Suprapubic skin (tissue), 4 donors: ENCODE measurements at regions not wholly inside any gene's neighbourhood (a gene's known extent, or its start where the extent isn't known, plus 50 kb on each side); places are given as distances from the start of the nearest gene placed in this dataset.
"Not testable (repeated sequence)": the region's sequence is repeated elsewhere in the genome, so short reads cannot be mapped to it uniquely, and the experiment has no call there.

Source experiments
- DNase-seq, 2 donors: peaks; one replicate each; pipeline ENCODE4 v3.0.0-alpha.2; 2019; ENCODE audit warnings: low spot score in 2 of 2
- H3K27ac ChIP-seq: fragments of 200-600 bp; sonication (generic); one replicate; pipeline ENCODE4 v1.5.1; 2019
- H3K27me3 ChIP-seq: fragments of 200-600 bp; sonication (generic); one replicate; pipeline ENCODE4 v1.5.1; 2019
- H3K36me3 ChIP-seq: fragments of 200-600 bp; sonication (generic); one replicate; pipeline ENCODE4 v1.5.1; 2019
- H3K4me1 ChIP-seq: fragments of 200-600 bp; sonication (generic); one replicate; pipeline ENCODE4 v1.5.1; 2019
- H3K4me3 ChIP-seq: fragments of 200-600 bp; sonication (generic); one replicate; pipeline ENCODE4 v1.5.1; 2019; ENCODE audit warnings: mild to moderate bottlenecking
- H3K9me3 ChIP-seq: fragments of 200-600 bp; sonication (generic); one replicate; pipeline ENCODE4 v1.5.1; 2019
- EP300 ChIP-seq: sonication (generic); formaldehyde crosslinking; IDR thresholded peaks from one replicate; pipeline ENCODE4 v1.6.1; 2017; ENCODE audit warnings: antibody characterized with exemption
- POLR2A ChIP-seq, 2 donors: fragments of 450-650 bp; IDR thresholded peaks; one replicate each; pipeline ENCODE4 v1.6.1; 2017; ENCODE audit warnings: antibody characterized with exemption in 2 of 2, mild to moderate bottlenecking in 2 of 2, moderate library complexity in 2 of 2
- POLR2AphosphoS5 ChIP-seq, 3 donors: sonication (generic); formaldehyde crosslinking; IDR thresholded peaks; one replicate each; pipeline ENCODE4 v1.6.1; 2017; ENCODE audit warnings: antibody characterized with exemption in 3 of 3
- WGBS: methylation state at CpG from one replicate; pipeline ENCODE4 v1.1.5; 2018; 5-methylcytosine and 5-hydroxymethylcytosine counted together
- TF ChIP-seq, protein P1 (sequence below), 2 donors: fragments of 200-600 bp in 1 of 2; fragments of 450-650 bp in 1 of 2; sonication (generic) in 1 of 2; IDR thresholded peaks; one replicate each; pipeline ENCODE4 v1.5.1; 2016 to 2019; ENCODE audit warnings: antibody characterized with exemption in 2 of 2, mild to moderate bottlenecking in 1 of 2, moderate library complexity in 1 of 2

DNA sequence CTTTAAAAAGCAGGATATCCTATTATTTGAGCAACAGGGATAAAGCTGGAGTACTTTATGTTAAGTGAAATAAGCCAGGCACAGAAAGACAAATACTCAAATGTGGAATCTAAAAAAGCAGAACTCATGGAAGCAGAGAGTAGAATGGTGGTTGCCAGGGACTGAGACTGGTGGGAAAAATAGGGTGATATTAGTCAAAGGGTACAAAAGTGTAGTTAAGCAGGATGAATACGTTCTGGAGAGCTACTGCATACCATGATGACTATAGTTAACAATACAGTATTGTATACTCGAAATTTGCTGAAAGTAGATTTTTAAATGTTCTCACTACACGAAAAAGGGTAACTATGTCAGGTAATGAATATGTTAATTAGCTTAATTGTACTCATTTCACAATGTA, 125.5 kb upstream of the VSTM2A start:
- H3K4me3 ChIP-seq: no peak overlapping the region
- no peaks in the 10 kb centered on the region for H3K36me3 ChIP-seq
- TF ChIP-seq EP300: no peak
- DNase-seq: no peak
- H3K4me1 ChIP-seq: no peaks in the 10 kb centered on the region
- 49% methylated on average over 3 of the region's 3 CpGs for WGBS
- H3K9me3 ChIP-seq: peaks cover 7% of the 10 kb centered on the region
- no peak overlapping the region for H3K27ac ChIP-seq
- no peaks in the 10 kb centered on the region for H3K27me3 ChIP-seq

DNA sequence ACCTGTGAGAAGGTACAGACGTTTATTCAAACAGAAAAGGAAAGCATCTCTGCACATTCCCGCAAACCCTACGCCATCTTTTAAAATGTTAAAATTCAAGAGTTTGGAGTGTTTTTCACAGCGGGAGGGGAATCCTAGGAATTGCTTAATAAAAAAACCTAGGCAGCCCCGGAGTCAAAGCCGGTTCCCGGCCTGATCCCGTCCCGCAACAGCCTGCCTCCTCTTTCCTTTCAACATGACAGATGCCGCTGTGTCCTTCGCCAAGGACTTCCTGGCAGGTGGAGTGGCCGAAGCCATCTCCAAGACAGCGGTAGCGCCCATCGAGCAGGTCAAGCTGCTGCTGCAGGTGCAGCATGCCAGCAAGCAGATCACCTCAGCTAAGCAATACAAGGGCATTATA, 123.0 kb upstream of the VSTM2A start:
- Histone ChIP-seq H3K36me3 (no peaks in the 10 kb centered on the region), H3K27ac (no peak overlapping the region), H3K4me1 (no peaks in the 10 kb centered on the region), H3K27me3 (no peaks in the 10 kb centered on the region), H3K9me3 (peaks cover 1% of the 10 kb centered on the region), H3K4me3 (no peak overlapping the region)
- WGBS: 88% methylated on average over 11 of the region's 15 CpGs
- no peak for TF ChIP-seq POLR2A (IDR thresholded peaks at IDR 0.05)
- no peak for TF ChIP-seq EP300
- no peak for TF ChIP-seq POLR2AphosphoS5 (IDR thresholded peaks at IDR 0.05)
- TF ChIP-seq, protein P1, sequence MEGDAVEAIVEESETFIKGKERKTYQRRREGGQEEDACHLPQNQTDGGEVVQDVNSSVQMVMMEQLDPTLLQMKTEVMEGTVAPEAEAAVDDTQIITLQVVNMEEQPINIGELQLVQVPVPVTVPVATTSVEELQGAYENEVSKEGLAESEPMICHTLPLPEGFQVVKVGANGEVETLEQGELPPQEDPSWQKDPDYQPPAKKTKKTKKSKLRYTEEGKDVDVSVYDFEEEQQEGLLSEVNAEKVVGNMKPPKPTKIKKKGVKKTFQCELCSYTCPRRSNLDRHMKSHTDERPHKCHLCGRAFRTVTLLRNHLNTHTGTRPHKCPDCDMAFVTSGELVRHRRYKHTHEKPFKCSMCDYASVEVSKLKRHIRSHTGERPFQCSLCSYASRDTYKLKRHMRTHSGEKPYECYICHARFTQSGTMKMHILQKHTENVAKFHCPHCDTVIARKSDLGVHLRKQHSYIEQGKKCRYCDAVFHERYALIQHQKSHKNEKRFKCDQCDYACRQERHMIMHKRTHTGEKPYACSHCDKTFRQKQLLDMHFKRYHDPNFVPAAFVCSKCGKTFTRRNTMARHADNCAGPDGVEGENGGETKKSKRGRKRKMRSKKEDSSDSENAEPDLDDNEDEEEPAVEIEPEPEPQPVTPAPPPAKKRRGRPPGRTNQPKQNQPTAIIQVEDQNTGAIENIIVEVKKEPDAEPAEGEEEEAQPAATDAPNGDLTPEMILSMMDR (IDR thresholded peaks at IDR 0.05): no peak
- DNase-seq: no peak

DNA sequence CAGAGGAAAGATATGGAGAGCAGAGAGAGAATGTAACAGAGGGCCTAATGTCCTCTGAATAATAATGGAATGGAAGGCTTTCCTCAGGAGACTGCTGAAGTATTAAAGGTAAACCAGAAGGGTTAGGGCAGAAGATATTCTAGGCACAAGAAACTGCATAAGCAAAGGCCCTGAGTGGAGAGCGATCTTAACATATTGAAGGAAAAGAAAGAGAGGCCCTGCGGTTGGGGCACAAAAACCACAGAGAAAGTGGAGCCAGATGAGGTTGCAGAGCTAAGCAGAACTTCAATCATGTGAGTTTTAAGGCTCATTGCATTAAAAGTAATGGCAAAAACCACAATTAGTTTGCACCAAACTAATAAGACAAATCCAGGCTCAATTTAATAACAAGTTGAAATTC, 115.8 kb upstream of the VSTM2A start:
- H3K9me3 ChIP-seq: no peaks in the 10 kb centered on the region
- TF ChIP-seq POLR2AphosphoS5 (IDR thresholded peaks at IDR 0.05): no peak
- TF ChIP-seq, protein P1 (IDR thresholded peaks at IDR 0.05): no peak
- TF ChIP-seq POLR2A (IDR thresholded peaks at IDR 0.05): no peak
- no peak for TF ChIP-seq EP300
- H3K4me3 ChIP-seq: no peak overlapping the region
- H3K4me1 ChIP-seq: no peaks in the 10 kb centered on the region
- DNase-seq: no peak
- H3K27ac ChIP-seq: no peak overlapping the region
- 78% methylated on average over 2 of the region's 2 CpGs for WGBS
- no peaks in the 10 kb centered on the region for H3K27me3 ChIP-seq
- no peaks in the 10 kb centered on the region for H3K36me3 ChIP-seq

DNA sequence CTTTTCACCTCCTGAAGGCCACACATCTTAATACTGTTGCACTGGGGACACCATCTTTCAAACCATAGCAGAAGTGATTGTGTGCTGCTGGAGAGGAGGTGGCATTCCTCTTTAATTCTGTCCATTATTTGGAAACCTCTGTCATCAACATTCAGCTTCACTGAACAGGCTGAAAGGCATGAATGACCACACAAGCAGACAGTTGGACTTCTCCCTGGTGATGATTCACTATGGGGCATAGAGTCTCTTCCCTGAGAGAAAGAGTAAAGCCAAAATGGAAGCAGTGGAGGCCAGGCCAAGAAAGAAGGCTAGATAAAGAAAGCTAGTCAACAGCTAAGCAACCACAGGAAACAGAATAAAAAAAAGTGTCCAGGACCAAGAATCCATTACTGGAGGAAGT, 113.1 kb upstream of the VSTM2A start:
- DNase-seq: no peak
- Histone ChIP-seq H3K36me3 (no peaks in the 10 kb centered on the region), H3K4me1 (no peaks in the 10 kb centered on the region), H3K27ac (no peak overlapping the region), H3K9me3 (no peaks in the 10 kb centered on the region), H3K27me3 (no peaks in the 10 kb centered on the region), H3K4me3 (no peak overlapping the region)
- no peak for TF ChIP-seq POLR2AphosphoS5 (IDR thresholded peaks at IDR 0.05)
- no peak for TF ChIP-seq POLR2A (IDR thresholded peaks at IDR 0.05)
- TF ChIP-seq EP300: no peak
- TF ChIP-seq, protein P1 (IDR thresholded peaks at IDR 0.05): no peak

DNA sequence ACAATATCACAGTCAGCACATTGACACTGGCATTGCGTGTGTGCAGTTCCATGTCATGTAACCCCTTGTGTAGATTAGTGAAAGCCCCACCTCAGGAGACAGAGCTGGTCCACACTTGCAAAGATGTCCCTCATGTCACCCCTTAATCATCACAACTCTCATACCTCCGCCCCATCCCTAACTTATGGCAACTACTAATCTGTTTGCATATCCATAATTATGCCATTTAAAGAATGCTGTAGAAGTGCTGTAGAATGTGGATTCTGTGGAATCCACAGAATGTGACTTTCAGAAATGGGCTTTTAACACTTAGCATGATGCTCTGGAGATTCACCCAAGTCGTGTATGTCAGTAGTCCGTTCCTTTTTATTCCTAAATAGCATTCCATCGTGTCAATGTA, 102.8 kb upstream of the VSTM2A start:
- H3K4me3 ChIP-seq: no peak overlapping the region
- TF ChIP-seq POLR2AphosphoS5 (IDR thresholded peaks at IDR 0.05): no peak
- TF ChIP-seq POLR2A (IDR thresholded peaks at IDR 0.05): no peak
- TF ChIP-seq, protein P1 (IDR thresholded peaks at IDR 0.05): no peak
- no peak overlapping the region for H3K27ac ChIP-seq
- H3K4me1 ChIP-seq: no peaks in the 10 kb centered on the region
- H3K36me3 ChIP-seq: no peaks in the 10 kb centered on the region
- H3K27me3 ChIP-seq: no peaks in the 10 kb centered on the region
- no peak for DNase-seq
- peaks cover 13% of the 10 kb centered on the region for H3K9me3 ChIP-seq
- 91% methylated on average over 5 of the region's 5 CpGs for WGBS

DNA sequence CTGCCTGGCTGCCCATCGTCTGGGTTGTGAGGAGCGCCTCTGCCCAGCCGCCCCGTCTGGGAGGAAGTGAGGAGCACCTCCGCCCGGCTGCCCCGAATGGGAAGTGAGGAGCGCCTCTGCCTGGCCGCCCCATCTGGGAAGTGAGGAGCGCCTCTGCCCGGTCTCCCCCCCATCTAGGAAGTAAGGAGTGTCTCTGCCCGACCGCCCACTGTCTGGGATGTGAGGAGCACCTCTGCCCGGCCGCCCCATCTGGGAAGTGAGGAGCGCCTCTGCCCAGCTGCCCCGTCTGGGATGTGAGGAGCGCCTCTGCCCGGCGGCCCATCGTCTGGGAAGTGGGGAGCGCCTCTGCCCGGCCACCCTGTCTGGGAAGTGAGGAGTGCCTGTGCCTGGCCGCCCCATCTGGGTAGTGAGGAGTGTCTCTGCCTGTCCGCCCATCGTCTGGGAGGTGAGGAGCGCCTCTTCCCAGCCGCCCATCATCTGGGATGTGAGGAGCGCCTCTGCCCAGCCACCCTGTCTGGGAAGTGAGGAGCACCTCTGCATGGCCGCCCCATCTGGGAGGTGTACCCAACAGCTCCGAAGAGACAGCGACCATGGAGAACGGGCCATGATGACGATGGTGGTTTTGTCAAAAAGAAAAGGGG, 98.0 kb upstream of the VSTM2A start:
- H3K27me3 ChIP-seq, DNase-seq, H3K27ac ChIP-seq, H3K36me3 ChIP-seq, H3K4me3 ChIP-seq, H3K4me1 ChIP-seq, H3K9me3 ChIP-seq: not testable (repeated sequence)
- 91% methylated on average over 21 of the region's 34 CpGs for WGBS

DNA sequence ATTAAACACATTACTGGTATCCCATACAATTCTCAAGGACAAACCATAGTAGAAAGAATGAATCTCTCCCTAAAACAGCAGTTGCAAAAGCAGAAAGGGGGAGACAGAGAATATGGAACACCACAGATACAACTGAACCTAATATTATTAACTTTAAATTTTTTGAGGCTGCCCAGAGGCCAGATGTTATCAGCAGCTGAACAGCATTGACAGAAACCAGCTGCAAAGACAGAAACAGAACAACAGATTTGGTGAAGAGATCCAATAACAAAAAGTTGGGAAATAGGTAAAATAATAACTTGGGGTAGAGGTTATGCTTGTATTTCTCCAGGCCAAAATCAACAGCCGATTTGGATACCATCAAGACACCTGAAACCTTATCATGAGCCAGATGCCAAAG, 89.0 kb upstream of the VSTM2A start:
- DNase-seq, H3K4me3 ChIP-seq, H3K4me1 ChIP-seq, H3K27me3 ChIP-seq, H3K27ac ChIP-seq, H3K9me3 ChIP-seq, H3K36me3 ChIP-seq: not testable (repeated sequence)
- WGBS: 41% methylated on average over 1 of the region's 1 CpG

DNA sequence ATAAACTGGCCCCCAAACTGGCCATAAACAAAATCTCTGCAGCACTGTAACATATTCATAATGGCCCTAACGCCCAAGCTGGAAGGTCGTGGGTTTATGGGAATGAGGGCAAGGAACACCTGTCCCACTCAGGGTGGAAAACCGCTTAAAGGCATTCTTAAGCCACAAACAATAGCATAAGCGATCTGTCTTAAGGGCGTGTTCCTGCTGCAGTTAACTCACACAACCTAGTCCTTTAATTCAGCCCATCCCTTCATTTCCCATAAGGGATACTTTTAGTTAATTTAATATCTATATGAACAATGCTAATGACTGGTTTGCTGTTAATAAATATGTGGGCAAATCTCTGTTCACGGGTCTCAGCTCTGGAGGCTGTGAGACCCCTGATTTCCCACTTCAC, 87.5 kb upstream of the VSTM2A start:
- not testable (repeated sequence) for H3K4me1 ChIP-seq, H3K9me3 ChIP-seq, H3K4me3 ChIP-seq, H3K36me3 ChIP-seq, H3K27me3 ChIP-seq, DNase-seq, H3K27ac ChIP-seq
- 80% methylated on average over 6 of the region's 6 CpGs for WGBS
